ENCODE measurements at regions not wholly inside any gene's neighbourhood (a gene's known extent, or its start where the extent isn't known, plus 50 kb on each side); places are given as distances from the start of the nearest gene placed in this dataset.

DNA sequence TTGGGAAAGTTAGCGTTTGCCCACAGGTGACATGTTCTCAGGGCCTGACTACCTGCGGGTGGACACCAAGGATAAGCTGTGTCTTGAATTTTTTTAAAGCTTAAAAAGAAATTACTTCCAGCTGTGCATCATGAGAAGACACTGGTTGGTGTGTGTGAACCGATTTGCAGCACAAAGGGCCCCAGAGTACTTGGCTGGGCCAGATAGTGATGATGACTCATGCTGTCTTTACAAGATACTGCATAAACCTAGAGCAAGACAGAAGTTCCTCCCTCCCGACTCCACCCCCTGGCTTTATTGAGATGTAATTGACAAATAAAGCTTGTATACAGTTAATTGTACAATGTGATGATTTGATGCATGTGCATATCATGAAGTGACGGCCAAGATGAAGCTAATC lies 212.8 kb downstream of the NXNL2 start:
- no peaks in the 10 kb centered on the region for H3K9me3 ChIP-seq (ENCODE audit: low read length)
- H3K9me2 ChIP-seq (ENCODE audit: low read depth, low read length) = no peaks in the 10 kb centered on the region
- no peaks in the 10 kb centered on the region; the same call in 1 of the 2 replicates for H3K36me3 ChIP-seq (ENCODE audit: insufficient read depth, low read length)
- no peaks in the 10 kb centered on the region for H4K20me1 ChIP-seq (ENCODE audit: insufficient read depth, low read length)
- TF ChIP-seq EZH2 (IDR thresholded peaks at IDR 0.05; ENCODE audit: borderline replicate concordance, low read length) = no peak
- TF ChIP-seq, protein P1, sequence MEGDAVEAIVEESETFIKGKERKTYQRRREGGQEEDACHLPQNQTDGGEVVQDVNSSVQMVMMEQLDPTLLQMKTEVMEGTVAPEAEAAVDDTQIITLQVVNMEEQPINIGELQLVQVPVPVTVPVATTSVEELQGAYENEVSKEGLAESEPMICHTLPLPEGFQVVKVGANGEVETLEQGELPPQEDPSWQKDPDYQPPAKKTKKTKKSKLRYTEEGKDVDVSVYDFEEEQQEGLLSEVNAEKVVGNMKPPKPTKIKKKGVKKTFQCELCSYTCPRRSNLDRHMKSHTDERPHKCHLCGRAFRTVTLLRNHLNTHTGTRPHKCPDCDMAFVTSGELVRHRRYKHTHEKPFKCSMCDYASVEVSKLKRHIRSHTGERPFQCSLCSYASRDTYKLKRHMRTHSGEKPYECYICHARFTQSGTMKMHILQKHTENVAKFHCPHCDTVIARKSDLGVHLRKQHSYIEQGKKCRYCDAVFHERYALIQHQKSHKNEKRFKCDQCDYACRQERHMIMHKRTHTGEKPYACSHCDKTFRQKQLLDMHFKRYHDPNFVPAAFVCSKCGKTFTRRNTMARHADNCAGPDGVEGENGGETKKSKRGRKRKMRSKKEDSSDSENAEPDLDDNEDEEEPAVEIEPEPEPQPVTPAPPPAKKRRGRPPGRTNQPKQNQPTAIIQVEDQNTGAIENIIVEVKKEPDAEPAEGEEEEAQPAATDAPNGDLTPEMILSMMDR (IDR thresholded peaks at IDR 0.05; ENCODE audit: low read length) = no peak
- H3F3A ChIP-seq (ENCODE audit: insufficient read depth, low read length) = no peaks in the 10 kb centered on the region
- no peak overlapping the region for H3K4me3 ChIP-seq (ENCODE audit: low read depth, low read length, poor library complexity, severe bottlenecking)
- no peaks in the 10 kb centered on the region for H3K79me2 ChIP-seq (ENCODE audit: insufficient read depth, low read length)
- H3K27me3 ChIP-seq (ENCODE audit: insufficient read depth, low read length) = no peaks in the 10 kb centered on the region
- H3K4me1 ChIP-seq (ENCODE audit: insufficient read depth, low read length, severe bottlenecking) = peaks cover 14% of the 10 kb centered on the region
- no peak overlapping the region for H2AFZ ChIP-seq (ENCODE audit: low read length)
- no peak overlapping the region for H3K4me2 ChIP-seq (ENCODE audit: low read length)
- H3K27ac ChIP-seq (ENCODE audit: low read depth, low read length, poor library complexity, severe bottlenecking) = no peak overlapping the region
- H3K9ac ChIP-seq (ENCODE audit: low read length) = no peak overlapping the region

DNA sequence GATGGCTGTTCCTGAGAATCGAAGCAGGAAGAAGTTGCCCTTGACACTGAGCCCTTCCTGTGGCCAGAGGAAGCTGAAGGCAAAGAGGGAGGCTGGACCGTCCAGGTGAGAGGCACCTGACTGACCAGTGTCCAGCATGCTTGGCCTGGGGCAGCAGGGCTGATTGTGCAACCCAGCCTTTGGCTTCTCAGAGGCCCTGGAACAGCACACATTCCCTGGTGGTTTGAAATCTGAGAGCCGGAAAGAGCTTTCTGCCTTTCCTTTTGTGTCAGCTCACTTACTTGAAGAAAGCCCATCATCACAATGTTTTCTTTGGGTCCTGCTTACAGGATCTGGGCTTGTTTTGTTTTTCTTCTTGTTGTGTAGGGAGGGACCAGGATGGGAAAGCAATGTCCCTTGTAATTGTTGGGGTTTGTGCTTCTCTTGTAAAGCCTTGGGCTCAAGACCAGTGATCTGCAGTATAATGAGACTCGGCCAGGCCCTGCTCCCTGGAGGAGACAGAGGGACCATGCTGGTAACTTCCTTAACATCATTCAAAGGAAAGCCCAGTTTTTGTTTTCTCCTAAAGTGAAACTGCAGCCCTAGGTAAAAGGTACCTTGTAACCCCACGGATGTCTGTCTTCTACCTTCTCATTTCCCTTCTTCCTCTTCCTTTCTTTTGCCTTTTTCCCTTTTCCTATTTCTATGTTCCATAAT lies 213.7 kb downstream of the NXNL2 start:
- Histone ChIP-seq H3K27ac (ENCODE audit: low read depth, low read length, poor library complexity, severe bottlenecking) (no peak overlapping the region), H3F3A (ENCODE audit: insufficient read depth, low read length) (no peaks in the 10 kb centered on the region), H4K20me1 (ENCODE audit: insufficient read depth, low read length) (no peaks in the 10 kb centered on the region), H2AFZ (ENCODE audit: low read length) (no peak overlapping the region), H3K27me3 (ENCODE audit: insufficient read depth, low read length) (no peaks in the 10 kb centered on the region), H3K4me2 (ENCODE audit: low read length) (no peak overlapping the region), H3K4me3 (ENCODE audit: low read depth, low read length, poor library complexity, severe bottlenecking) (no peak overlapping the region), H3K36me3 (ENCODE audit: insufficient read depth, low read length) (no peaks in the 10 kb centered on the region; the same call in 1 of the 2 replicates), H3K9ac (ENCODE audit: low read length) (no peak overlapping the region), H3K9me3 (ENCODE audit: low read length) (no peaks in the 10 kb centered on the region), H3K79me2 (ENCODE audit: insufficient read depth, low read length) (no peaks in the 10 kb centered on the region), H3K9me2 (ENCODE audit: low read depth, low read length) (no peaks in the 10 kb centered on the region), H3K4me1 (ENCODE audit: insufficient read depth, low read length, severe bottlenecking) (peaks cover 18% of the 10 kb centered on the region)
- TF ChIP-seq, protein P1 (IDR thresholded peaks at IDR 0.05; ENCODE audit: low read length) = no peak
- no peak for TF ChIP-seq EZH2 (IDR thresholded peaks at IDR 0.05; ENCODE audit: borderline replicate concordance, low read length)

DNA sequence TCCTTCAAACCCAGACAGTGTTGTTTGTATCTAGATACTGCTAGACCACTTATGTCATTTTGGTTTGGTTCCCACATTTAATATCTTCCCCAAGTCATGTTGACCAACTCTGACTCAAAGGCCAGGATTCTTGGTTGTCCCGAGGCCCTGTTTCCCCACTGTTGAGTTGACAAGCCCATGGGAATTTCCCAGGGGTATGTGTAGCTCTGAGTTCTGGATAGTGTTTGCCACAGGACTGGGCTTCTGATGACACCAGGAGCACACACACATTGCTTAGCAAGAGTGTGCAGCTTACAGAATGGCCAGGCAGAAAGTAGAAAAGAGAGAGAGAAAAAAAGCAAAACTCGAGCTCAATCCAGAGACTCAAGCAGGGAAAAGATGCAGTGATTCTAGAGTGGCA lies 214.4 kb downstream of the NXNL2 start:
- Histone ChIP-seq H2AFZ (ENCODE audit: low read length) (no peak overlapping the region), H3K4me2 (ENCODE audit: low read length) (no peak overlapping the region), H3F3A (ENCODE audit: insufficient read depth, low read length) (no peaks in the 10 kb centered on the region), H3K9me2 (ENCODE audit: low read depth, low read length) (no peaks in the 10 kb centered on the region), H3K36me3 (ENCODE audit: insufficient read depth, low read length) (no peaks in the 10 kb centered on the region; the same call in 1 of the 2 replicates), H3K79me2 (ENCODE audit: insufficient read depth, low read length) (no peaks in the 10 kb centered on the region), H3K9me3 (ENCODE audit: low read length) (no peaks in the 10 kb centered on the region), H3K4me1 (ENCODE audit: insufficient read depth, low read length, severe bottlenecking) (peaks cover 24% of the 10 kb centered on the region), H3K27me3 (ENCODE audit: insufficient read depth, low read length) (no peaks in the 10 kb centered on the region), H3K4me3 (ENCODE audit: low read depth, low read length, poor library complexity, severe bottlenecking) (no peak overlapping the region), H3K27ac (ENCODE audit: low read depth, low read length, poor library complexity, severe bottlenecking) (no peak overlapping the region), H4K20me1 (ENCODE audit: insufficient read depth, low read length) (no peaks in the 10 kb centered on the region), H3K9ac (ENCODE audit: low read length) (no peak overlapping the region)
- TF ChIP-seq, protein P1 (IDR thresholded peaks at IDR 0.05; ENCODE audit: low read length) = no peak
- TF ChIP-seq EZH2 (IDR thresholded peaks at IDR 0.05; ENCODE audit: borderline replicate concordance, low read length) = no peak

Measured in OCI-LY1 (cell line).